ENCODE measurements at regions not wholly inside any gene's neighbourhood (a gene's known extent, or its start where the extent isn't known, plus 50 kb on each side); places are given as distances from the start of the nearest gene placed in this dataset.

- DNase-seq (ENCODE audit: low read depth), result no peak
- Histone ChIP-seq H3K27me3 (ENCODE audit: control insufficient read depth, insufficient read depth, low read length) (no peaks in the 10 kb centered on the region), H3K36me3 (ENCODE audit: control insufficient read depth, insufficient read depth, low read length) (no peaks in the 10 kb centered on the region), H3K4me3 (ENCODE audit: low read depth, low read length) (no peak overlapping the region)
- no peak for TF ChIP-seq CTCF (IDR thresholded peaks at IDR 0.05; ENCODE audit: insufficient read depth, low read length, poor library complexity, severe bottlenecking)
Measured at GRCh38 chr2:53275743-53276142, 491.9 kb upstream of the CHAC2 start.

GRCh38 chr2:53268626-53269025, 499.0 kb upstream of the CHAC2 start:
- no peak for TF ChIP-seq CTCF (IDR thresholded peaks at IDR 0.05; ENCODE audit: insufficient read depth, low read length, poor library complexity, severe bottlenecking)
- Histone ChIP-seq H3K4me3 (ENCODE audit: low read depth, low read length) (no peak overlapping the region), H3K36me3 (ENCODE audit: control insufficient read depth, insufficient read depth, low read length) (no peaks in the 10 kb centered on the region), H3K27me3 (ENCODE audit: control insufficient read depth, insufficient read depth, low read length) (no peaks in the 10 kb centered on the region)
- DNase-seq (ENCODE audit: low read depth), result no peak

- H3K4me3 ChIP-seq (ENCODE audit: low read depth, low read length), result no peak overlapping the region
- no peaks in the 10 kb centered on the region for H3K27me3 ChIP-seq (ENCODE audit: control insufficient read depth, insufficient read depth, low read length)
- TF ChIP-seq CTCF (IDR thresholded peaks at IDR 0.05; ENCODE audit: insufficient read depth, low read length, poor library complexity, severe bottlenecking), result peak; percentile 22
- no peak for DNase-seq (ENCODE audit: low read depth)
- no peaks in the 10 kb centered on the region for H3K36me3 ChIP-seq (ENCODE audit: control insufficient read depth, insufficient read depth, low read length)
Measured at GRCh38 chr2:53268086-53268485, 499.5 kb upstream of the CHAC2 start.

- DNase-seq (ENCODE audit: low read depth), result no peak
- Histone ChIP-seq H3K36me3 (ENCODE audit: control insufficient read depth, insufficient read depth, low read length) (no peaks in the 10 kb centered on the region), H3K27me3 (ENCODE audit: control insufficient read depth, insufficient read depth, low read length) (no peaks in the 10 kb centered on the region), H3K4me3 (ENCODE audit: low read depth, low read length) (no peak overlapping the region)
- no peak for TF ChIP-seq CTCF (IDR thresholded peaks at IDR 0.05; ENCODE audit: insufficient read depth, low read length, poor library complexity, severe bottlenecking)
Measured at GRCh38 chr2:53265544-53266299, 501.9 kb upstream of the CHAC2 start.

- Histone ChIP-seq H3K4me3 (ENCODE audit: low read depth, low read length) (no peak overlapping the region), H3K36me3 (ENCODE audit: control insufficient read depth, insufficient read depth, low read length) (no peaks in the 10 kb centered on the region), H3K27me3 (ENCODE audit: control insufficient read depth, insufficient read depth, low read length) (no peaks in the 10 kb centered on the region)
- no peak for DNase-seq (ENCODE audit: low read depth)
- TF ChIP-seq CTCF (IDR thresholded peaks at IDR 0.05; ENCODE audit: insufficient read depth, low read length, poor library complexity, severe bottlenecking), result no peak
Measured at GRCh38 chr2:53260568-53260967, 507.0 kb upstream of the CHAC2 start.
